PC-9 (cell line): ENCODE measurements at regions not wholly inside any gene's neighbourhood (a gene's known extent, or its start where the extent isn't known, plus 50 kb on each side); places are given as distances from the start of the nearest gene placed in this dataset.

Experiments used
- CTCF ChIP-seq: fragments of 200-600 bp; sonication (generic); conservative IDR thresholded peaks from 2 replicates; pipeline ENCODE4 v1.6.1; 2017; ENCODE audit warnings: mixed run types, antibody characterized with exemption, mild to moderate bottlenecking, moderate library complexity
- EZH2 ChIP-seq: fragments of 200-600 bp; sonication (generic); IDR thresholded peaks from 2 replicates; pipeline ENCODE4 v1.8.0; 2017; ENCODE audit warnings: antibody characterized with exemption, low read depth

GRCh38 chr22:33119044-33119443 is 60.9 kb upstream of the SYN3 start:
- TF ChIP-seq CTCF (no peak), EZH2 (no peak)
